Endothelial cell of umbilical vein (primary cell): ENCODE measurements at regions not wholly inside any gene's neighbourhood (a gene's known extent, or its start where the extent isn't known, plus 50 kb on each side); places are given as distances from the start of the nearest gene placed in this dataset.

Experiments
- BruUV-seq: library from RNA; stranded (reverse); fragments of 400-500 nt; replicated peaks from 2 replicates; lab custom pipeline; 2021; lab: Mats Ljungman, UMichigan
- CTCF ChIA-PET: fragments of 300-600, 350-600 bp; sonication (Branson Sonifier 250); formaldehyde crosslinking; loops from one replicate; lab custom pipeline; 2021; ENCODE audit warnings: antibody characterized with exemption, inconsistent platforms; lab: Charles Lee
- POLR2A ChIA-PET: fragments of 300-600, 350-600 bp; sonication (Branson Sonifier 250); formaldehyde crosslinking; loops from one replicate; lab custom pipeline; 2021; ENCODE audit warnings: antibody characterized with exemption, inconsistent platforms; lab: Charles Lee
- DNase-seq: peaks from one replicate; pipeline ENCODE4 v3.0.0-alpha.2; 2011; ENCODE audit warnings: low read depth, low spot score
- FAIRE-seq: peaks from 2 replicates; lab custom pipeline; 2011; peaks lifted over from hg19 to GRCh38; lab: Jason Lieb, UNC
- H2AFZ ChIP-seq: 2 replicates; pipeline ENCODE4 v1.6.0; 2012; ENCODE audit warnings: low read depth, low read length, control low read depth, inconsistent platforms
- H3K27ac ChIP-seq: 2 replicates; pipeline ENCODE4 v1.5.1; 2011; ENCODE audit warnings: low read depth, mild to moderate bottlenecking, control low read depth, low read length, moderate library complexity; ENCODE audit not compliant: insufficient read depth
- H3K27me3 ChIP-seq, 2 experiments: 2 replicates each; pipeline versions ENCODE4 v1.6.0 to v1.6.1; 2011; ENCODE audit warnings: low read length in 2 of 2, mixed read lengths in 1 of 2; ENCODE audit not compliant: control insufficient read depth in 2 of 2, insufficient read depth in 2 of 2
- H3K36me3 ChIP-seq, 2 experiments: 2 replicates in 1 of 2; 3 replicates in 1 of 2; pipeline ENCODE4 v1.5.1; 2011; ENCODE audit warnings: low read length in 2 of 2, mild to moderate bottlenecking in 1 of 2, moderate library complexity in 1 of 2; ENCODE audit not compliant: control insufficient read depth in 2 of 2, insufficient read depth in 2 of 2; ENCODE audit errors: extremely low read depth in 1 of 2
- H3K4me1 ChIP-seq: 3 replicates; pipeline ENCODE4 v1.5.1; 2011; ENCODE audit warnings: mild to moderate bottlenecking, low read length; ENCODE audit not compliant: control insufficient read depth, insufficient read depth; ENCODE audit errors: extremely low read depth
- H3K4me2 ChIP-seq: 2 replicates; pipeline ENCODE4 v1.6.1; 2011; ENCODE audit warnings: low read length, control low read depth, mixed read lengths; ENCODE audit not compliant: insufficient read depth
- H3K4me3 ChIP-seq, 3 experiments: fragments of 200-600 bp in 1 of 3; sonication (generic), shearing (Covaris generic) in 1 of 3; replicated peaks in 1 of 3; 2 replicates each; pipeline ENCODE4 v1.5.1; 2011 to 2016; ENCODE audit warnings: control low read depth in 3 of 3, low read length in 3 of 3, mild to moderate bottlenecking in 2 of 3, inconsistent platforms in 1 of 3, low read depth in 1 of 3, moderate library complexity in 1 of 3; ENCODE audit not compliant: insufficient read depth in 1 of 3
- H3K79me2 ChIP-seq: 2 replicates; pipeline ENCODE4 v1.6.0; 2012; ENCODE audit warnings: low read length, inconsistent platforms; ENCODE audit not compliant: control insufficient read depth, insufficient read depth
- H3K9ac ChIP-seq: replicated peaks from 2 replicates; pipeline ENCODE3; 2011; ENCODE audit warnings: low read length, control low read depth; ENCODE audit not compliant: insufficient read depth; ENCODE audit errors: extremely low read depth
- H3K9me1 ChIP-seq: replicated peaks from 3 replicates; pipeline ENCODE4 v1.6.0; 2011; ENCODE audit warnings: mild to moderate bottlenecking, low read length; ENCODE audit not compliant: control insufficient read depth, insufficient read depth; ENCODE audit errors: extremely low read depth
- H3K9me3 ChIP-seq: replicated peaks from 2 replicates; pipeline ENCODE4 v1.5.1; 2012; ENCODE audit warnings: low read length, inconsistent platforms; ENCODE audit not compliant: control insufficient read depth, insufficient read depth
- H4K20me1 ChIP-seq: replicated peaks from 2 replicates; pipeline ENCODE3; 2011; ENCODE audit warnings: mild to moderate bottlenecking, low read length; ENCODE audit not compliant: control insufficient read depth, insufficient read depth; ENCODE audit errors: extremely low read depth
- CTCF ChIP-seq, 2 donors: IDR thresholded peaks; 1 replicate in 1 of 2; 2 replicates in 1 of 2; pipeline ENCODE4 v1.5.1; 2011; ENCODE audit warnings: low read length in 2 of 2, mild to moderate bottlenecking in 2 of 2, moderate library complexity in 2 of 2, control low read depth in 1 of 2, inconsistent platforms in 1 of 2, low read depth in 1 of 2; ENCODE audit not compliant: insufficient read depth in 1 of 2; ENCODE audit errors: extremely low read depth in 1 of 2
- EZH2 ChIP-seq: IDR thresholded peaks from 2 replicates; pipeline ENCODE4 v1.6.1; 2012; ENCODE audit warnings: borderline replicate concordance, low read depth, mild to moderate bottlenecking, moderate library complexity, low read length, inconsistent platforms; ENCODE audit not compliant: severe bottlenecking
- FOS ChIP-seq: IDR thresholded peaks from 2 replicates; pipeline ENCODE4 v1.6.1; 2011; ENCODE audit warnings: mild to moderate bottlenecking, low read length, moderate library complexity, borderline replicate concordance; ENCODE audit not compliant: insufficient read depth
- JUN ChIP-seq: IDR thresholded peaks from 2 replicates; pipeline ENCODE4 v1.6.1; 2011; ENCODE audit warnings: borderline replicate concordance, low read depth; ENCODE audit not compliant: insufficient read length, insufficient read depth
- MYC ChIP-seq: IDR thresholded peaks from one replicate; pipeline ENCODE4 v1.6.1; 2011; ENCODE audit warnings: mild to moderate bottlenecking, low read depth, low read length
- POLR2A ChIP-seq: IDR thresholded peaks from 2 replicates; pipeline ENCODE4 v1.6.1; 2012; ENCODE audit warnings: low read depth, mild to moderate bottlenecking, control low read depth, low read length
- dilution Hi-C: fragments of 300-500 bp; cut with MboI; formaldehyde crosslinking; loops from one replicate; pipeline ENCODE4 v1.15.0; 2019; ENCODE audit warnings: low sequenced_read_pairs; ENCODE audit not compliant: extremely low pct_ligation_motif_present
- intact Hi-C: fragments of 100-400 bp; cut with micrococcal nuclease; formaldehyde crosslinking; loops from one replicate; pipeline ENCODE4 v1.10.0; 2022

GRCh38 chr1:143720087-143721023 is 251.4 kb downstream of the FAM72C start:
- Histone ChIP-seq H3K9ac (no peak overlapping the region), H3K9me1 (no peaks in the 10 kb centered on the region), H3K36me3 (no peaks in the 10 kb centered on the region), H3K9me3 (no peaks in the 10 kb centered on the region), H3K27ac (no peak overlapping the region), H3K4me2 (no peak overlapping the region), H3K27me3 (peaks cover 0 to 5% of the 10 kb centered on the region in 2 experiments), H4K20me1 (no peaks in the 10 kb centered on the region), H3K79me2 (no peaks in the 10 kb centered on the region), H2AFZ (no peak overlapping the region), H3K4me3 (no peak overlapping the region), H3K4me1 (no peaks in the 10 kb centered on the region)
- FAIRE-seq (peak; percentile 15), DNase-seq (no peak)
- BruUV-seq: no TSS peak
- POLR2A ChIA-PET: no interaction called here
- intact Hi-C loops: no loop called here
- dilution Hi-C loops: no loop called here
- TF ChIP-seq JUN (no peak), MYC (no peak)
- CTCF ChIA-PET: no interaction called here

GRCh38 chr1:143718524-143718923 is 253.3 kb downstream of the FAM72C start:
- H3K27ac ChIP-seq: no peak overlapping the region
- BruUV-seq: no TSS peak
- H3K4me3 ChIP-seq: no peak overlapping the region
- no peaks in the 10 kb centered on the region for H3K9me1 ChIP-seq
- no peak overlapping the region for H3K4me2 ChIP-seq
- no peaks in the 10 kb centered on the region for H3K36me3 ChIP-seq
- ChIA-PET POLR2A (no interaction called here), CTCF (no interaction called here)
- no peaks in the 10 kb centered on the region for H4K20me1 ChIP-seq
- peaks cover 0 to 5% of the 10 kb centered on the region in 2 experiments for H3K27me3 ChIP-seq
- dilution Hi-C loops: no loop called here
- H3K79me2 ChIP-seq: no peaks in the 10 kb centered on the region
- H3K9ac ChIP-seq: no peak overlapping the region
- FAIRE-seq (no peak), DNase-seq (no peak)
- no peaks in the 10 kb centered on the region for H3K9me3 ChIP-seq
- TF ChIP-seq POLR2A: no peak
- no peak for TF ChIP-seq EZH2
- TF ChIP-seq MYC: no peak
- TF ChIP-seq FOS: no peak
- TF ChIP-seq CTCF (IDR thresholded peaks at IDR 0.05; ENCODE audit: extremely low read depth in 1 of 2, insufficient read depth in 1 of 2, low read depth in 1 of 2, low read length in 2 of 2): no peak
- no peaks in the 10 kb centered on the region for H3K4me1 ChIP-seq
- intact Hi-C loops: no loop called here
- no peak overlapping the region for H2AFZ ChIP-seq
